SK-N-SH (cell line): ENCODE measurements at regions not wholly inside any gene's neighbourhood (a gene's known extent, or its start where the extent isn't known, plus 50 kb on each side); places are given as distances from the start of the nearest gene placed in this dataset.

Experiments used
- CTCF ChIP-seq: fragments of 200-600 bp; sonication (generic); IDR thresholded peaks from 2 replicates; pipeline ENCODE4 v1.6.1; 2017; ENCODE audit warnings: antibody characterized with exemption, mild to moderate bottlenecking, moderate library complexity
- ELF1 ChIP-seq: IDR thresholded peaks from 2 replicates; pipeline ENCODE4 v1.4.0; 2012
- EP300 ChIP-seq, 2 experiments: IDR thresholded peaks; 2 replicates each; pipeline versions ENCODE4 v1.4.0 to v1.6.1; 2012; ENCODE audit warnings: borderline replicate concordance in 1 of 2, low read depth in 1 of 2, low read length in 1 of 2
- EZH2phosphoT487 ChIP-seq: fragments of 200-600 bp; sonication (generic); IDR thresholded peaks from 2 replicates; pipeline ENCODE4 v1.6.1; 2017; ENCODE audit warnings: low read depth, mixed run types, mild to moderate bottlenecking, antibody characterized with exemption, moderate library complexity, borderline replicate concordance
- JUND ChIP-seq: IDR thresholded peaks from 2 replicates; pipeline ENCODE4 v1.4.0; 2012
- MEF2A ChIP-seq: IDR thresholded peaks from 2 replicates; pipeline ENCODE4 v1.4.0; 2012; ENCODE audit warnings: low read depth, borderline replicate concordance
- NFIC ChIP-seq: IDR thresholded peaks from 2 replicates; pipeline ENCODE4 v1.4.0; 2012; ENCODE audit warnings: borderline replicate concordance
- POLR2AphosphoS5 ChIP-seq: IDR thresholded peaks from 2 replicates; pipeline ENCODE4 v1.6.1; 2012; ENCODE audit warnings: low read depth, low read length
- RAD21 ChIP-seq: IDR thresholded peaks from 2 replicates; pipeline ENCODE4 v1.6.1; 2012; ENCODE audit warnings: mild to moderate bottlenecking, low read length
- RCOR1 ChIP-seq: fragments of 150-350 bp; IDR thresholded peaks from 2 replicates; pipeline ENCODE4 v1.6.1; 2017; ENCODE audit warnings: antibody characterized with exemption, low read length
- RFX5 ChIP-seq: IDR thresholded peaks from 2 replicates; pipeline ENCODE4 v1.6.1; 2012; ENCODE audit warnings: mild to moderate bottlenecking, improper control_type of control experiment, low read length
- TAF1 ChIP-seq: IDR thresholded peaks from 2 replicates; pipeline ENCODE4 v1.6.1; 2012; ENCODE audit warnings: low read depth, mild to moderate bottlenecking, low read length, moderate library complexity, borderline replicate concordance
- TF ChIP-seq, protein P1 (sequence below): IDR thresholded peaks from 2 replicates; pipeline ENCODE4 v1.6.1; 2012; ENCODE audit warnings: mild to moderate bottlenecking, low read depth, low read length, moderate library complexity
- TF ChIP-seq, protein P2 (sequence below): IDR thresholded peaks from 2 replicates; pipeline ENCODE4 v1.4.0; 2012; ENCODE audit warnings: low read depth

DNA sequence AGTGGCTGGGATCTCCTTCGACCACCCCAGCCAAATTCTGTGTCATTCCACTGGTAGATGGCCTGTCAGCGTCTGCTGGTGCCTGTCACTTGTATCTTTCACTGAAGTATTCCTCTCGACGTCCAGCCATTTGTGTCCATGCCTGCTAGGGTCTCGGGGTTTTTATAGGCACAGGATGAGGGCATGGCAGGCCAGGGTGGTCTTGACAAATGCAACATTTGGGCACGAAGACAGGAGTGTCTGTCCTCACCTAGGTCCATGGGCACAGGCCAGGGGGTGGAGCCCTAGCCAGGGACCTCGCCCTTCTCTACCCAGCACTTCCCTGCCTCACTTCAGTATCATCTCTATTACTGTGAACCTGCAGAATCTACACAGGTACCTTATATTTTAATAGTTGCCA is 2223.9 kb upstream of the ACO1 start:
- TF ChIP-seq TAF1 (no peak), NFIC (no peak), CTCF (no peak), JUND (no peak), RAD21 (no peak), POLR2AphosphoS5 (no peak), EP300 (IDR thresholded peaks at IDR 0.05; ENCODE audit: borderline replicate concordance in 1 of 2, low read depth in 1 of 2, low read length in 1 of 2) (no peak), RFX5 (no peak), RCOR1 (no peak), ELF1 (no peak), EZH2phosphoT487 (no peak), MEF2A (no peak)
- TF ChIP-seq, protein P1, sequence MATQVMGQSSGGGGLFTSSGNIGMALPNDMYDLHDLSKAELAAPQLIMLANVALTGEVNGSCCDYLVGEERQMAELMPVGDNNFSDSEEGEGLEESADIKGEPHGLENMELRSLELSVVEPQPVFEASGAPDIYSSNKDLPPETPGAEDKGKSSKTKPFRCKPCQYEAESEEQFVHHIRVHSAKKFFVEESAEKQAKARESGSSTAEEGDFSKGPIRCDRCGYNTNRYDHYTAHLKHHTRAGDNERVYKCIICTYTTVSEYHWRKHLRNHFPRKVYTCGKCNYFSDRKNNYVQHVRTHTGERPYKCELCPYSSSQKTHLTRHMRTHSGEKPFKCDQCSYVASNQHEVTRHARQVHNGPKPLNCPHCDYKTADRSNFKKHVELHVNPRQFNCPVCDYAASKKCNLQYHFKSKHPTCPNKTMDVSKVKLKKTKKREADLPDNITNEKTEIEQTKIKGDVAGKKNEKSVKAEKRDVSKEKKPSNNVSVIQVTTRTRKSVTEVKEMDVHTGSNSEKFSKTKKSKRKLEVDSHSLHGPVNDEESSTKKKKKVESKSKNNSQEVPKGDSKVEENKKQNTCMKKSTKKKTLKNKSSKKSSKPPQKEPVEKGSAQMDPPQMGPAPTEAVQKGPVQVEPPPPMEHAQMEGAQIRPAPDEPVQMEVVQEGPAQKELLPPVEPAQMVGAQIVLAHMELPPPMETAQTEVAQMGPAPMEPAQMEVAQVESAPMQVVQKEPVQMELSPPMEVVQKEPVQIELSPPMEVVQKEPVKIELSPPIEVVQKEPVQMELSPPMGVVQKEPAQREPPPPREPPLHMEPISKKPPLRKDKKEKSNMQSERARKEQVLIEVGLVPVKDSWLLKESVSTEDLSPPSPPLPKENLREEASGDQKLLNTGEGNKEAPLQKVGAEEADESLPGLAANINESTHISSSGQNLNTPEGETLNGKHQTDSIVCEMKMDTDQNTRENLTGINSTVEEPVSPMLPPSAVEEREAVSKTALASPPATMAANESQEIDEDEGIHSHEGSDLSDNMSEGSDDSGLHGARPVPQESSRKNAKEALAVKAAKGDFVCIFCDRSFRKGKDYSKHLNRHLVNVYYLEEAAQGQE: no peak
- TF ChIP-seq, protein P2, sequence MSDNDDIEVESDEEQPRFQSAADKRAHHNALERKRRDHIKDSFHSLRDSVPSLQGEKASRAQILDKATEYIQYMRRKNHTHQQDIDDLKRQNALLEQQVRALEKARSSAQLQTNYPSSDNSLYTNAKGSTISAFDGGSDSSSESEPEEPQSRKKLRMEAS: no peak
